IPS-18a (cell line): ENCODE measurements at regions not wholly inside any gene's neighbourhood (a gene's known extent, or its start where the extent isn't known, plus 50 kb on each side); places are given as distances from the start of the nearest gene placed in this dataset.

Experiments used
- H3K27ac ChIP-seq: one replicate; pipeline ENCODE4 v1.5.1; 2013; ENCODE audit warnings: low read length
- H3K27me3 ChIP-seq: one replicate; pipeline ENCODE4 v1.6.1; 2013; ENCODE audit warnings: mild to moderate bottlenecking, low read length; ENCODE audit not compliant: control insufficient read depth, insufficient read depth
- H3K36me3 ChIP-seq: one replicate; pipeline ENCODE4 v1.6.1; 2013; ENCODE audit warnings: low read depth, low read length; ENCODE audit not compliant: control insufficient read depth
- H3K4me1 ChIP-seq: one replicate; pipeline ENCODE4 v1.6.1; 2013; ENCODE audit warnings: low read depth, low read length; ENCODE audit not compliant: control insufficient read depth
- H3K4me3 ChIP-seq: one replicate; pipeline ENCODE4 v1.5.1; 2013; ENCODE audit warnings: low read length
- H3K9ac ChIP-seq: one replicate; pipeline ENCODE4 v1.6.1; 2013; ENCODE audit warnings: mild to moderate bottlenecking, low read length, moderate library complexity
- H3K9me3 ChIP-seq: one replicate; pipeline ENCODE4 v1.6.1; 2013; ENCODE audit warnings: low read depth, low read length; ENCODE audit not compliant: control insufficient read depth

- H3K9ac ChIP-seq, result no peak overlapping the region
- no peak overlapping the region for H3K4me3 ChIP-seq
- no peaks in the 10 kb centered on the region for H3K36me3 ChIP-seq
- H3K9me3 ChIP-seq, result no peaks in the 10 kb centered on the region
- no peak overlapping the region for H3K27ac ChIP-seq
- no peaks in the 10 kb centered on the region for H3K27me3 ChIP-seq
- H3K4me1 ChIP-seq, result peaks cover 7% of the 10 kb centered on the region
Observed at GRCh38 chr11:97451441-97451840, 1061.6 kb downstream of the JRKL start.

- no peaks in the 10 kb centered on the region for H3K36me3 ChIP-seq
- no peak overlapping the region for H3K4me3 ChIP-seq
- no peaks in the 10 kb centered on the region for H3K9me3 ChIP-seq
- H3K9ac ChIP-seq, result no peak overlapping the region
- H3K27ac ChIP-seq, result no peak overlapping the region
- H3K27me3 ChIP-seq, result no peaks in the 10 kb centered on the region
- H3K4me1 ChIP-seq, result peaks cover 3% of the 10 kb centered on the region
Observed at GRCh38 chr11:97454988-97455387, 1065.2 kb downstream of the JRKL start.

GRCh38 chr11:97460091-97460490 is 1070.3 kb downstream of the JRKL start:
- H3K27ac ChIP-seq, result no peak overlapping the region

GRCh38 chr11:97461044-97461880 is 1071.4 kb downstream of the JRKL start:
- no peaks in the 10 kb centered on the region for H3K36me3 ChIP-seq
- H3K4me1 ChIP-seq, result no peaks in the 10 kb centered on the region
- H3K9me3 ChIP-seq, result peaks cover 19% of the 10 kb centered on the region
- no peaks in the 10 kb centered on the region for H3K27me3 ChIP-seq
- H3K4me3 ChIP-seq, result no peak overlapping the region
- no peak overlapping the region for H3K27ac ChIP-seq
- no peak overlapping the region for H3K9ac ChIP-seq

More at GRCh38 chr11:97460091-97460490, 1070.3 kb downstream of the JRKL start:
- Histone ChIP-seq H3K36me3 (no peaks in the 10 kb centered on the region), H3K9ac (no peak overlapping the region), H3K4me1 (no peaks in the 10 kb centered on the region), H3K9me3 (peaks cover 15% of the 10 kb centered on the region), H3K4me3 (no peak overlapping the region), H3K27me3 (no peaks in the 10 kb centered on the region)

GRCh38 chr11:97461934-97462333 is 1072.1 kb downstream of the JRKL start:
- H3K27me3 ChIP-seq, result no peaks in the 10 kb centered on the region
- no peak overlapping the region for H3K27ac ChIP-seq
- no peak overlapping the region for H3K4me3 ChIP-seq
- H3K4me1 ChIP-seq, result no peaks in the 10 kb centered on the region
- H3K9ac ChIP-seq, result no peak overlapping the region
- H3K9me3 ChIP-seq, result peaks cover 19% of the 10 kb centered on the region
- H3K36me3 ChIP-seq, result no peaks in the 10 kb centered on the region

GRCh38 chr11:97463891-97464290 is 1074.1 kb downstream of the JRKL start:
- Histone ChIP-seq H3K27ac (no peak overlapping the region), H3K9ac (no peak overlapping the region), H3K4me3 (no peak overlapping the region), H3K27me3 (no peaks in the 10 kb centered on the region), H3K36me3 (no peaks in the 10 kb centered on the region), H3K9me3 (peaks cover 19% of the 10 kb centered on the region), H3K4me1 (no peaks in the 10 kb centered on the region)

GRCh38 chr11:97471480-97471879 is 1081.7 kb downstream of the JRKL start:
- no peak overlapping the region for H3K9ac ChIP-seq
- peaks cover 2% of the 10 kb centered on the region for H3K9me3 ChIP-seq
- no peak overlapping the region for H3K27ac ChIP-seq
- H3K4me3 ChIP-seq, result no peak overlapping the region
- no peaks in the 10 kb centered on the region for H3K27me3 ChIP-seq
- H3K4me1 ChIP-seq, result no peaks in the 10 kb centered on the region
- no peaks in the 10 kb centered on the region for H3K36me3 ChIP-seq

GRCh38 chr11:97487387-97487786 is 1097.6 kb downstream of the JRKL start:
- Histone ChIP-seq H3K9ac (no peak overlapping the region), H3K4me1 (no peaks in the 10 kb centered on the region), H3K4me3 (no peak overlapping the region), H3K9me3 (no peaks in the 10 kb centered on the region), H3K27ac (no peak overlapping the region), H3K27me3 (no peaks in the 10 kb centered on the region), H3K36me3 (no peaks in the 10 kb centered on the region)

GRCh38 chr11:97498891-97499290 is 1109.1 kb downstream of the JRKL start:
- Histone ChIP-seq H3K27ac (no peak overlapping the region), H3K9ac (no peak overlapping the region), H3K4me1 (no peaks in the 10 kb centered on the region), H3K4me3 (no peak overlapping the region), H3K27me3 (no peaks in the 10 kb centered on the region), H3K9me3 (peaks cover 9% of the 10 kb centered on the region), H3K36me3 (no peaks in the 10 kb centered on the region)

GRCh38 chr11:97502201-97502600 is 1112.4 kb downstream of the JRKL start:
- H3K4me1 ChIP-seq, result peaks cover 4% of the 10 kb centered on the region
- no peak overlapping the region for H3K9ac ChIP-seq
- no peaks in the 10 kb centered on the region for H3K36me3 ChIP-seq
- no peaks in the 10 kb centered on the region for H3K27me3 ChIP-seq
- peaks cover 9% of the 10 kb centered on the region for H3K9me3 ChIP-seq
- H3K4me3 ChIP-seq, result no peak overlapping the region
- no peak overlapping the region for H3K27ac ChIP-seq

- no peak overlapping the region for H3K4me3 ChIP-seq
- no peak overlapping the region for H3K9ac ChIP-seq
- H3K9me3 ChIP-seq, result no peaks in the 10 kb centered on the region
- H3K27me3 ChIP-seq, result no peaks in the 10 kb centered on the region
- no peak overlapping the region for H3K27ac ChIP-seq
- peaks cover 4% of the 10 kb centered on the region for H3K4me1 ChIP-seq
- no peaks in the 10 kb centered on the region for H3K36me3 ChIP-seq
Observed at GRCh38 chr11:97506076-97506759, 1116.4 kb downstream of the JRKL start.

- H3K4me3 ChIP-seq, result no peak overlapping the region
- no peak overlapping the region for H3K27ac ChIP-seq
- H3K4me1 ChIP-seq, result no peaks in the 10 kb centered on the region
- H3K9me3 ChIP-seq, result no peaks in the 10 kb centered on the region
- H3K9ac ChIP-seq, result no peak overlapping the region
- no peaks in the 10 kb centered on the region for H3K36me3 ChIP-seq
- no peaks in the 10 kb centered on the region for H3K27me3 ChIP-seq
Observed at GRCh38 chr11:97514446-97514845, 1124.6 kb downstream of the JRKL start.
